SJCRH30 (cell line): ENCODE measurements at regions not wholly inside any gene's neighbourhood (a gene's known extent, or its start where the extent isn't known, plus 50 kb on each side); places are given as distances from the start of the nearest gene placed in this dataset.
"Not testable (repeated sequence)": the region's sequence is repeated elsewhere in the genome, so short reads cannot be mapped to it uniquely, and the experiment has no call there.

Experiments used
- DNase-seq, 2 experiments: peaks; one replicate each; pipeline ENCODE4 v3.0.0-alpha.2; 2015 to 2020
- H3K27ac ChIP-seq: fragments of 250-450 bp; sonication (Bioruptor Pico); 2 replicates; pipeline ENCODE4 v1.5.1; 2020; ENCODE audit warnings: mild to moderate bottlenecking, moderate library complexity
- H3K27me3 ChIP-seq: fragments of 250-450 bp; sonication (Bioruptor Pico); 2 replicates; pipeline ENCODE4 v1.5.1; 2020; ENCODE audit warnings: mild to moderate bottlenecking, moderate library complexity
- H3K36me3 ChIP-seq: fragments of 250-450 bp; sonication (Bioruptor Pico); 2 replicates; pipeline ENCODE4 v1.5.1; 2020; ENCODE audit warnings: mild to moderate bottlenecking, moderate library complexity
- H3K4me1 ChIP-seq: fragments of 250-450 bp; sonication (Bioruptor Pico); 2 replicates; pipeline ENCODE4 v1.5.1; 2020; ENCODE audit warnings: mild to moderate bottlenecking, moderate library complexity
- H3K4me3 ChIP-seq: fragments of 250-450 bp; sonication (Bioruptor Pico); 2 replicates; pipeline ENCODE4 v1.5.1; 2020; ENCODE audit warnings: mild to moderate bottlenecking, moderate library complexity
- H3K9me3 ChIP-seq: fragments of 250-450 bp; sonication (Bioruptor Pico); replicated peaks from 2 replicates; pipeline ENCODE4 v1.5.1; 2020; ENCODE audit warnings: mild to moderate bottlenecking, moderate library complexity

DNA sequence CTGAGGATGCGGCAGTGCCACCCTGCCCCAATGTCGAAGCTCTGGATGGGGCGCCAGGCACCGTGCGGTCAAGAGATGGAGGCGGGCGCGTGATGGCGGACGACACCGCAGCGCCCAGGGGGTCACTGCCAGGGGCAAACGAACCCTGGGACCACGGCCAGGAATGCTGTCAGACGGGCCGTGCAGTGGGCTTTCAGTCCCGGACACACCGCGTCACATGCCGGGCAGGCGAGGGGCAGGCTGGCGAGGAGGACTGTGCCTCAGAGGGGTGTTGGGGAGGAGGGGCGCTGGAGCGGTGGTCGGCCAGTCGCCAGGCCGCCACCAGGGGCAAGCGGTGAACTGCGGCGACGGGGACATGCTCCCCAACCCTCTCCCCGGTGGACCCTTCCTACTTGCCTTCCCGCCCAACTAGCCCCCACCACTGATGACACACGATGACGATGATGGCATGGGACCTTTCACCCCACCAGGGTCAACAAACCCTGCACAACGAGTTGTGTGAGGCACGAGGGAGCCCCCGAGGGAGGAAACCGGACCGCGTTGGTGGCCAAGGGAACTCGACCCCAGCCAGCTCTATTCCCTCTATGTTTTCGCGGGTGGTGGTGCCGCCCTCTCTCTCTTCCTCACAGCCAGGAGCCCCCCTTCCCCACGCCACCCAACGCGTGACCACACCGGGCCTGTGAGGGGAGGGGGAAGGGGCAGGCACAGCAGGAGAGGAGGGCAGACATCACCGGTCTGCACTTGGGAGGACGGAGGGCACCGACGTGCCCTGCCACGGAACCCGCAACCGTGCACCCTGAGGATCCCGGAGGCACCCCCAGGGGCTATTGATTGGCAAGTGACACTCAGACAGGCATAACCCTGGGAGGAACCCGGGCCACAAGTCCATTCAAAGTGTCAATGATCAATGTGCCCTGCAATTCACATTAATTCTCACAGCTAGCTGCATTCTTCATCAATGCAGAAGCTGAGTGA, 1960.9 kb upstream of the DEFB115 start:
- Histone ChIP-seq H3K27me3 (no peaks in the 10 kb centered on the region), H3K4me1 (no peaks in the 10 kb centered on the region), H3K4me3 (no peak overlapping the region), H3K27ac (no peak overlapping the region), H3K9me3 (no peaks in the 10 kb centered on the region), H3K36me3 (no peaks in the 10 kb centered on the region)
- no peak for DNase-seq

DNA sequence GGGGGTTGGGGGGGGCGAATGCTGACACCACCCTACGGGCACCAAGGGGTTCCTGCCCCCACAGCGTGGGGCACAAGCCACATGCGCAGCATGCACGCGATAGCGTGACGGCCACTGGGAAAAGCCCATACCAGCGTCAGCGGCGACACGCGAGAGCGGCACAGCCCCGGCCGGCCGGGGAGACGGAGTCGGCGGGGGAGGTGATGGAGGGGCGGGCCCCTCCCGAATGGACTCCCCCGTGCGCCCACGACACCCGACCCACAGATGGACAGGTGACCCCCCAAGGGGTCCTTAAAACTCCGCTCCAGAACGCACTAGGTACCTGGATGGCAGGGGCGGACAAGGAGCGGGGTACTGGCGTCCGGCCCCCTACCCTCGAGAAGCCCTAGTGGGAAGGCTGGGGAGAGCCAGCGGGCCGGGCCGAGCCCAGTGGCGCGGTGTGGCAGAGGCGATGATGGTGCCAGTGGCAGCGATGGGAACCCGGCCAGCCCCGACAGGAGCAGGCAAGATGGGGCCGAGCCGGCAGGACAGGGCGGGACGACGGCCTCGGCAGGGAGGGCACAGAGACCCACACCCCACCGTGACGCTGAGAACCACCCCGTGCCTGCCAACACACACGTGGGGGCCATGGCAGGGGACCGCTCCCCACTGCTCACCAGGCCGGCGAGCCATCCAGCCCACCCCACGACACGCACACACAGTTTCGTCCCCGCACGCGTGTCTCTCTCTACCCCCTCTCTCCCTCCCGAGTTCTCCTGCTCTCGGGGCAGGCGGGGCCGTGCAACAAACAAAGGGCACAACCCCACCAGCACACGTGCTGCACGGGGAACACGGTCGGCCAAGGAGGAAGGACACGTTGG, 1959.8 kb upstream of the DEFB115 start:
- Histone ChIP-seq H3K27ac (no peak overlapping the region), H3K9me3 (no peaks in the 10 kb centered on the region), H3K27me3 (no peaks in the 10 kb centered on the region), H3K4me1 (no peaks in the 10 kb centered on the region), H3K4me3 (no peak overlapping the region), H3K36me3 (no peaks in the 10 kb centered on the region)
- DNase-seq: no peak

DNA sequence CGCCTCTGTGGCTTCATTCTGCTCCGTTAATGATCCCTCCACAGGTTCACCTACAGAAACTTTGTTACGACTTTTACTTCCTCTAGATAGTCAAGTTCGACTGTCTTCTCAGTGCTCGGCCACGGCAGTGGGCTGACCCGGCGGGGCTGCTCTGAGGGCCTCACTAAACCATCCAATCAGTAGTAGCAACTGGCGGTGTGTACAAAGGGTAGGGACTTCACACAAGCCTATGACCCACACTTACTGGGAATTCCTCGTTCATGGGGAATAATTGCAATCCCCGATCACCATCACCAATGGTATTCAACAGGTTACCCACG, 1959.2 kb upstream of the DEFB115 start:
- H3K27me3 ChIP-seq: no peaks in the 10 kb centered on the region
- H3K36me3 ChIP-seq: no peaks in the 10 kb centered on the region
- no peaks in the 10 kb centered on the region for H3K4me1 ChIP-seq
- no peak for DNase-seq
- H3K27ac ChIP-seq: no peak overlapping the region
- no peak overlapping the region for H3K4me3 ChIP-seq
- H3K9me3 ChIP-seq: no peaks in the 10 kb centered on the region

DNA sequence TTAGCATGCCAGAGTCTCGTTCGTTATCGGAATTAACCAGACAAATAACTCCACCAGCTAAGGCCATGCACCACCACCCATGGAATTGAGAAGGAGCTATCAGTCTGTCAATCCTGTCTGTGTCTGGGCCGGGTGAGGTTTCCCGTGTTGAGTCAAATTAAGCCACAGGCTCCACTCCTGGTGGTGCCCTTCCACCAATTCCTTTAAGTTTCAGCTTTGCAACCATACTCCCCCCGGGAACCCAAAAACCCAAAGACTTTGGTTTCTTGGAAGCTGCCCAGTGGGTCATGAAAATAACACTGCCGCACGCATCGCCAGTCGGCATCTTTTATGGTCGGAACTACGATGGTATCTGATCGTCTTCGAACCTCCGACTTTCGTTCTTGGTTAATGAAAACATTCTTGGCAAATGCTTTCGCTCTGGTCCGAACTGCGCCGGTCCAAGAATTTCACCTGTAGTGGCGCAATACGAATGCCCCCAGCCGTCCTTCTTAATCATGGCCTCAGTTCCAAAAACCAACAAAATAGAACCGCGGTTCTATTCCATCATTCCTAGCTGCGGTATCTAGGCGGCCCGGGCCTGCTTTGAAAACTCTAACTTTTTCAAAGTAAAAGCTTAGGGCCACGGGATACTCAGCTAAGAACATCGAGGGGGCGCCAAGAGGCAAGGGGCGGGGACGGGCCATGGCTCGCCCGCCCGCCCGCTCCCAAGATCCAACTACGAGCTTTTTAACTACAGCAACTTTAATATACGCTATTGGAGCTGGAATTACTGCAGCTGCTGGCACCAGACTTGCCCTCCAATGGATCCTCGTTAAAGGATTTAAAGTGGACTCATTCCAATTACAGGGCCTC, 1958.5 kb upstream of the DEFB115 start:
- H3K36me3 ChIP-seq: no peaks in the 10 kb centered on the region
- H3K9me3 ChIP-seq: no peaks in the 10 kb centered on the region
- H3K27me3 ChIP-seq: no peaks in the 10 kb centered on the region
- no peak for DNase-seq
- H3K27ac ChIP-seq: no peak overlapping the region
- no peaks in the 10 kb centered on the region for H3K4me1 ChIP-seq
- H3K4me3 ChIP-seq: no peak overlapping the region

DNA sequence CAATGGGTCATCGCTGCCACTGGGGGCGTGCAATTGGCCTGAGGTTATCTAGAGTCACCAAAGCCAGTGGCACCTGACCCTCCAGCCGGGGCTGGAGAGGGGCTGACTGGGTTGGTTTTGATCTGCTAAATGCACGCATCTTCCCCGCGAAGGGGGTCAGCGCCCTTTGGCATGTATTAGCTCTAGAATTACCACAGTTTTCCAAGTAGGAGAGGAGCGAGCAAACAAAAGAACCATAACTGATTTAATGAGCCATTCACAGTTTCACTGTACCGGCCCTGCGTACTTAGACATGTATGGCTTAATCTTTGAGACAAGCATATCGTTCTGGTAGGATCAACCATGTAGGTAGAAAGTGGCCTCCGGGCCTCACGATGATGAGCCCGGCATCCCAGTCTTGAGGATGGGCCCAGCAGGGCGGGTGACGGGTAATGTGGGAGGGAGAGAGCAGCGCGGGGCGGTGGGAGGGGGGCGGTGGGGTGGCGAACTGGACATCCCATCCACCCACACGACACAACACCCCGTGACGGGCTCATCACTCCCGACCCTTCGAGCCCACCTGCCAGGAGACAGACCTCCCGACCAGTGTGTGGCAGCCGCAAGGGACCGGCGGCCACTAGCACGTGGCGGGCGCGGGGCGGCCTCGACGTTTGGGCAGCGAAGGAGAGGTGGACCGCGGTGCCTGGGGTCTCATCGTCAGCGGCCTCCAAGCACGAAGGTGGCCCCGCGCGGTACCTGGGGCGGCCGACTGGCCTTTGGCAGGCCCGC, 1957.5 kb upstream of the DEFB115 start:
- Histone ChIP-seq H3K9me3 (no peaks in the 10 kb centered on the region), H3K27me3 (no peaks in the 10 kb centered on the region)
- no peak for DNase-seq

DNA sequence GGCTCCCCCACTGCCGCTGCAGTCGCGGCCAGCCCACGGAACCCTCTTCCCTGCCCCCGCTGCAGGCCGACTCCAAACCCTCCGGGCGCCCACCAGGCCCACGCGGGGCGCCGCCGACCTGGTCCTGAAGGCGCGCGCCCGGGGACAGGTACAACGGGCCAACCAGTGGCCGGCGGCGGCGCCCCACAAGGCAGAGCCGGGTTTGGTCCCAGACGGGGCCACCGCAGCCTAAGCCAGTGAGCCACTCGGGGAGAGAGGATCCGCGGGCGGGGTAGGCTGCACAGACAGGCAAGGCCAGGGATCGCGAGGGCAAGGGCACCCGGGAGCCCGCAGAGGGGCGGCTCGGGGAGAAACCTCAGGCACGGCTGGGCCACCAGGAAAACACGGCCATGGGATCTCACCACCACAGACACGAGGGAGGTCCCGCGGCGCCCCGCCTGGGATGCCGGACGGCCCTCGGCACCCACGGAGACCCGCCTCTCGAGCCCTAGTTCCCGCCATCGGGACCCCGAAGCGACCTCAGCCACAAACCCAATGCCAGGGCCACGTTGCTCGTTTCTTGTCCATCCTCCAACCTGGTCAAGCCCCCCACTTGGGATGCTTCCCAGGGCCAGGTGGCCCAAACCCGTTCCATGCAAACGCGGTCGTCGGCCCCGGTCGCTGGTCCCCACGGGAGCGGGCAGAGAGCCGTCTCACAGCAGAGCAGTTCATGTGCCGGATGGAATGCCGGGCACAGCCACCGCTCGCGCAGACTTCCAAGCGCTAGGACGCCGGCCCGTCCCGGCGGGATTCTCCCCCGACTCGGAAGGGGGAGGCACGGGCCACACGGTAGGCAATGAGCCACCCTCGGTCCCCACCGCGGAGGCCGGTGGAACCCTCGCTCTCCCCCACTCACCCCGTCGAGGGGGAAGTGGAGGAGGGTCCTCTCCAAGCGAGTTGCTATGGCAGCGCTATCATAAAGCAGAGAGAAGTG, 1956.6 kb upstream of the DEFB115 start:
- H3K4me1 ChIP-seq: no peaks in the 10 kb centered on the region
- no peak overlapping the region for H3K4me3 ChIP-seq
- DNase-seq: no peak
- H3K9me3 ChIP-seq: no peaks in the 10 kb centered on the region
- H3K27me3 ChIP-seq: no peaks in the 10 kb centered on the region
- no peaks in the 10 kb centered on the region for H3K36me3 ChIP-seq
- no peak overlapping the region for H3K27ac ChIP-seq

More for the DNA sequence above, 1957.5 kb upstream of the DEFB115 start:
- no peak overlapping the region for H3K27ac ChIP-seq
- H3K4me3 ChIP-seq: no peak overlapping the region
- no peaks in the 10 kb centered on the region for H3K36me3 ChIP-seq
- no peaks in the 10 kb centered on the region for H3K4me1 ChIP-seq

DNA sequence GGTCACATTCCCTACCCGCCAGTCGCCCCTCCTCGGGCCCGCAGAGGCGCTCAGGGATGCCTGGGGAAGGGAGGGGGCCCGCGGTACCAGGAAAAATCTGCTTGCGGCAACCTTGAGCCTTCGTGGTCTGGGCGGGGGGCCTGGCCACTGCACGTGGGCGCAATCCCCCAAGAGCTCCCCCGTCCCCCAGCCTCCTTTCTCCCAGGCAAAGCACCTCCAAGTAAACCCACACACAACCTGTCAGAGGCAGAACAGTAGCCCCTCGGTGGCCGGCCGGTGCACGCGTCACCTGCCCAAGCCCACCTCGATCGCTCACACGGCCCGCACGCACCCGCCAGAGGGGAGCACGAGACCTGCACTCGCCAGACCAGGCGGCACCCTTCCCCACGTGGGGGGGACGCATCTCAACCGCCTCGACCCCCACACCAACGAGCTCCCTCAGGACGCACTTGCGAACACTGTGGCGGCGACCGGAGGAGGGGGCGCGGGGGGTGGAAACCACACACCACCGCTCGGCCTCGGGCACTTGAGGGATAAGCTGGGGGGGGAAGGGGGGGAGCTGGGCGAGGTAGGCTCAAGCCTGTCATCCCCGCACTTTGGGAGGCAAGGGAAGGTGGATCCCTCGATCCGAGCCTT, 1955.7 kb upstream of the DEFB115 start:
- H3K4me3 ChIP-seq: no peak overlapping the region
- DNase-seq: no peak
- H3K27ac ChIP-seq: no peak overlapping the region
- H3K9me3 ChIP-seq: no peaks in the 10 kb centered on the region
- H3K27me3 ChIP-seq: no peaks in the 10 kb centered on the region
- H3K36me3 ChIP-seq: no peaks in the 10 kb centered on the region
- no peaks in the 10 kb centered on the region for H3K4me1 ChIP-seq

DNA sequence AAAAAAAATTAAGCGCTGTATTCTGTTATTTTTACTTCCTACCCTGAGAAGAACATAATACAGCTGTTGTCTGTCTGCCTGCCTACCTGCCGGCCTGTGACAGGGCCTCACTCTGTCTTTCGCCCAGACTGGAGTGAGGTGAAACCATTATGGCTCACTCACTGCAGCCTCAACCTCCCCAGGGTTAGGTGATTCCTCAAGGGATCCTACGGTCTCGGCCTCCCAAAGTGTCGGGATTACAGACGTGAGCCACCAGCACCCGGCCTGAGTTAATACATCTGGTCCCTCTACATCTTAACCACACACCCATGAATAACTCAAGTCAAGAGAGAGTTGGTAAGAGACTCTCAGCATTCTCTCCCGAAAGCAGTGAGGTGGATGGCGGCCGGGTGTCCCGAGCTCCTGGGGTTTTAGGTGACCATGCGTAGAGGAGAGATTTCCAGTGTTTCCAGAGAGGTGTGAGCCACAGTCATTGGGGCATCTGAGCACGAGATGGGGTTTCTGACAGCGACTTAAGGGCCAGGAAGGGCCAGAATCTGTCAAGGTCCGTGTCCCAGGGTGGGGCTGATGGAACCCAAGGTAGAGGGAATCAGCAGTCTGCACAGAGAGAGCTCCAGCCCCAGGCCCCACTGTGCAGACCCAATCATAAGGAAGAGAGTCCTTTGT, 1954.4 kb upstream of the DEFB115 start:
- Histone ChIP-seq H3K27me3 (no peaks in the 10 kb centered on the region), H3K9me3 (no peaks in the 10 kb centered on the region), H3K4me1 (no peaks in the 10 kb centered on the region), H3K36me3 (no peaks in the 10 kb centered on the region), H3K4me3 (no peak overlapping the region), H3K27ac (no peak overlapping the region)
- DNase-seq: no peak

DNA sequence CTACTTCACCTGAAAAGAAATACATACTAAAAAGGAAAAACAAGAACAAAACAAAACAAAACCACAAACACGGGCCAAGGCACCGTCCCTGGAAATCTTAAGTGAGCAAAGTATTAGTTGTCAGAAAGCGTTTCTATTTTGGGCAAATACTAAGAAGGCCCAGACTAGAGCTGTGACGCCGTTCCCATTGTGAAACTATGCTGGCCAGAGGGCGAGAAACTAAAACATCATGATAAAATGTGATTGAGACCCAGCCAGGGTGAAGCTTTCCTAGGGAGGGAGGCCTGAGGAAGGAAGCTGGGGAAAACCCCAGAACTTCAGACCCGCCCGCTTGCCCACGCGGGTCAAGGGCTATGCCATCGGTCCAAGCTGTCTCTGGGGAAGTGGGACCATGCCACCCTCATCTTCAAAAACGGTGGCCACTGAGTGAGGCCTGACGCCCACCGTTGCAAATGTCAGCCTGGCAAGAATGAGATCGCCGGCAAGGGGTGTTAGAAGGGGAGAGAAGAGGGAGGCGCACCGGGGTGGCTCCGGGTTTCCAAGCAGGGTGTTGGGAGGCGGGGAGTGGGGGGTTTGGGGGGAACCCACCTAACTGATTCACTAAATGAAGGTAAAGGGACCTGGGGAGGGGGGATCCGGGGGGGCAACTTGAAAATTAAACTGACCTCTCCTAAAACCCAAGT, 1950.9 kb upstream of the DEFB115 start:
- no peaks in the 10 kb centered on the region for H3K27me3 ChIP-seq
- no peaks in the 10 kb centered on the region for H3K4me1 ChIP-seq
- H3K27ac ChIP-seq: no peak overlapping the region
- no peak overlapping the region for H3K4me3 ChIP-seq
- DNase-seq: peak; percentile 55 to 59
- H3K36me3 ChIP-seq: no peaks in the 10 kb centered on the region
- no peaks in the 10 kb centered on the region for H3K9me3 ChIP-seq

DNA sequence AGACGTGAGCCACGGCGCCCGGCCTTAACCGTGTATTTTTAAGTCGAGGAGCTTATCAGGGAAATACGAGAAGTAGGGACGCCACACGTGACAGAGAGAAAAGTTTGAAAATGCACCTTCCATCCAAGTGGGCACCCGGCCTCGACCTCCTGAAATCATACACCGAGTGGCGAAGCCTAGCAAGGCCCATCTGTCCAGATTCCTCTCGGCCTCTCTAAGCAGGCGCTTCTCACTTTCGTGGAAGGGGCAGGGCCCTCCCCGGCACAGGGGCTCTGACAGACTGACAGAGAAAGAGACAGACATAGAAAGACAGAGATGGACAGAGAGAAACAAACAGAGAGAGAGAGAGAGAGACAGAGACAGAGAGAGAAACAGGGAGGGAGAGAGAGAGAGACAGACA, 1950.0 kb upstream of the DEFB115 start:
- not testable (repeated sequence) for H3K4me3 ChIP-seq, H3K27ac ChIP-seq, H3K9me3 ChIP-seq, H3K4me1 ChIP-seq, DNase-seq, H3K27me3 ChIP-seq, H3K36me3 ChIP-seq

DNA sequence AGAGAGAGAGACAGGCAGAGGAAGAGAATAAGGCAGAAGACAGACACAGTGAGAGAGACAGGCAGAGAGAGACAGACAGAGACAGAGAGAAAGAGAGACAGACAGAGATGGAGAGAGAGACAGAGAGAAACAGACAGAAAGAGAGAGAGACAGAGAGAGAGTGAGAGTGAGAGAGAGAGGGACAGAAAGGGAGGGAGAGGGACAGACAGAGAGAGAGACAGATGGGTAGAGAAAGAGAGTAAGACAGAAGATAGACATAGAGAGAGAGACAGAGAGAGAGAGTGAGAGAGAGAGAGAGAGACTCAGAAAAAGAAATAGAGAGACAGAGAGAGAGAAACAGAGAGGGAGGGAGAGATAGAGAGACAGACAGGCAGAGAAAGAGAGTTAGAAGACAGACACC, 1948.5 kb upstream of the DEFB115 start:
- DNase-seq, H3K27me3 ChIP-seq, H3K4me1 ChIP-seq, H3K4me3 ChIP-seq, H3K9me3 ChIP-seq, H3K36me3 ChIP-seq, H3K27ac ChIP-seq: not testable (repeated sequence)

DNA sequence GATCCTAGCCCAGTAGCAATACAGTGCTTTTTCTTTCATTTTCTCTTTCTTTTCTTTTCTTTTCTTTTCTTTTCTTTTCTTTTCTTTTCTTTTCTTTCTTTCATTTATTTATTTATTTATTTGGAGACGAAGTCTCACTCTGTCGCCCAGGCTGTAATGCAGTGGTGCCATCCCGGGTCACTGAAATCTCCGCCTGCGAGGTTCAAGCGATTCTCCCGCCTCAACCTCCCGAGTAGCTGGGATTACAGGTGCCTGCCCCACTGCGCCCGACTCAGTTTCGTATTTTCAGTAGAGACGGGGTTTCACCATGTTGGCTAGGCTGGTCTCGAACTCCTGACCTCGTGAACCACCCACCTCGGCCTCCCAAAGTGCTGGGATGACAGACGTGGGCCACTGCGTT, 1948.0 kb upstream of the DEFB115 start:
- H3K4me3 ChIP-seq, H3K9me3 ChIP-seq, H3K27me3 ChIP-seq, H3K36me3 ChIP-seq, DNase-seq, H3K27ac ChIP-seq, H3K4me1 ChIP-seq: not testable (repeated sequence)
